ENCODE measurements at regions not wholly inside any gene's neighbourhood (a gene's known extent, or its start where the extent isn't known, plus 50 kb on each side); places are given as distances from the start of the nearest gene placed in this dataset.

DNA sequence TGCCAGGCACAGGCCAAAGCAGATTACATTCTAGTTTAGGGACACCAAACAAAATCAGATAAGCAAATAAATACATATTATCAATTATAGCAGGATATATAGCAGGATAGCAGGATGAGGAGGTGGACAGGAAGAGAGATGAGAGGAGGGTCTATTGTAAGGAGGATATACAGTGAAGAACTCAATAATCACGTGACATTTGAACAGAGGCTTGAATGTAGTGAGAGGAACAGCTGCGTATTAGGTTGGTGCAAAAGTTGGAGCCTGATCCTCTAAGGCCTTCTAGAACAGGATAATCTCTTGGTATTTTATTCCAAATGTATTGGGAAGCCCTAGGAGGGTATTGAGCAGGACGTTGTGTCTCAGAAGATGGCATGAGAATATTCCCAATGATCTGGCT lies 136.7 kb downstream of the CYLD start:
- H3K36me3 ChIP-seq (ENCODE audit: control insufficient read depth in 2 of 2, insufficient read depth in 2 of 2, low read length in 1 of 2): no peaks in the 10 kb centered on the region
- H3K27me3 ChIP-seq (ENCODE audit: control insufficient read depth in 2 of 2, insufficient read depth in 1 of 2, low read length in 1 of 2): peaks cover 0 to 3% of the 10 kb centered on the region in 2 donors
- DNase-seq (ENCODE audit: low read depth in 6 of 9, low spot score in 9 of 9): no peak
- H3K9me3 ChIP-seq (ENCODE audit: control insufficient read depth in 2 of 2, insufficient read depth in 1 of 2, low read length in 1 of 2): no peaks in the 10 kb centered on the region
- WGBS: 93% methylated on average over 3 of the region's 3 CpGs
- H3K4me1 ChIP-seq (ENCODE audit: control insufficient read depth in 2 of 2, insufficient read depth in 2 of 2, low read length in 2 of 2): no peaks in the 10 kb centered on the region
- H3K27ac ChIP-seq (ENCODE audit: low read depth in 1 of 2, low read length in 1 of 2): no peak overlapping the region
- H3K4me3 ChIP-seq (ENCODE audit: low read length in 2 of 2): no peak overlapping the region

DNA sequence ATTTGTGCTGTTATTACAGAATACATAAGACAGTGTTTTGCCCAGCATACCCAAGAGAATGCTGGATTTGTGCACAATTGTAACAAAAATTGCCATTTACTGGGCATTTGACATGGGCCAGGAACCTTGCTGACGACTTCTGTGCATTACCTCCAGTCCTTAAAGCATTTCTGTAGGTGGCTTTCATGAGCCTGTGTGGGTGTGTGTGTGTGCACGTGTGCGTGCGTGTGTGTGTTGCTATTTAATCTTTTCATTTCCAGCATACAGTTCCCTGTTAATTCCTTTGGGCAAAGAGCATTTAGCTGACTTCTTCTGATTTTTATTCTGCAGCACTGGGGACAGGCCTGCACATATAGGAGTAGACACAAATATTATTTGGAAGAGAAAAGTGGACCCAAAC lies 134.4 kb downstream of the CYLD start:
- H3K27me3 ChIP-seq (ENCODE audit: control insufficient read depth in 2 of 2, insufficient read depth in 1 of 2, low read length in 1 of 2): peaks cover 0 to 3% of the 10 kb centered on the region in 2 donors
- no peaks in the 10 kb centered on the region for H3K4me1 ChIP-seq (ENCODE audit: control insufficient read depth in 2 of 2, insufficient read depth in 2 of 2, low read length in 2 of 2)
- no peak for DNase-seq (ENCODE audit: low read depth in 6 of 9, low spot score in 9 of 9)
- no peak overlapping the region for H3K27ac ChIP-seq (ENCODE audit: low read depth in 1 of 2, low read length in 1 of 2)
- H3K9me3 ChIP-seq (ENCODE audit: control insufficient read depth in 2 of 2, insufficient read depth in 1 of 2, low read length in 1 of 2): no peaks in the 10 kb centered on the region
- H3K36me3 ChIP-seq (ENCODE audit: control insufficient read depth in 2 of 2, insufficient read depth in 2 of 2, low read length in 1 of 2): no peaks in the 10 kb centered on the region
- H3K4me3 ChIP-seq (ENCODE audit: low read length in 2 of 2): no peak overlapping the region
- 91% methylated on average over 4 of the region's 4 CpGs for WGBS

DNA sequence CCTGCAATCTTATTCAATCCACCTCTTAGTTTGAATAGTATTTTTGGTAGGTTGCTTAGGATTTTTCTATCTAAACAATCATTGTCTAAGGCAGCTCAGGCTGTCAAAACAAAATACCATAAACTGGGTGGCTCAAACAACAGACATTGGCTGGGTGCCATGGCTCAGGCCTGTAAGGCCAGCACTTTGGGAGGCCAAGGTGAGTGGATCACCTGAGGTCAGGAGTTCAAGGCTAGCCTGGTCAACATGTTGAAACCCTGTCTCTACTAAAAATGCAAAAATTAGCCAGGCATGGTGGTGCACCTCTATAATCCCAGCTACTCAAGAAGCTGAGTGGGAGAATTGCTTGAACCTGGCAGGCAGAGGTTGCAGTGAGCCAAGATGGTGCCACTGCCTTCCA lies 126.7 kb downstream of the CYLD start:
- Histone ChIP-seq H3K4me1 (ENCODE audit: control insufficient read depth in 2 of 2, insufficient read depth in 2 of 2, low read length in 2 of 2) (no peaks in the 10 kb centered on the region), H3K27me3 (ENCODE audit: control insufficient read depth in 2 of 2, insufficient read depth in 1 of 2, low read length in 1 of 2) (no peaks in the 10 kb centered on the region), H3K9me3 (ENCODE audit: control insufficient read depth in 2 of 2, insufficient read depth in 1 of 2, low read length in 1 of 2) (no peaks in the 10 kb centered on the region), H3K4me3 (ENCODE audit: low read length in 2 of 2) (no peak overlapping the region), H3K27ac (ENCODE audit: low read depth in 1 of 2, low read length in 1 of 2) (no peak overlapping the region), H3K36me3 (ENCODE audit: control insufficient read depth in 2 of 2, insufficient read depth in 2 of 2, low read length in 1 of 2) (no peaks in the 10 kb centered on the region)
- DNase-seq (ENCODE audit: low read depth in 6 of 9, low spot score in 9 of 9): no peak

DNA sequence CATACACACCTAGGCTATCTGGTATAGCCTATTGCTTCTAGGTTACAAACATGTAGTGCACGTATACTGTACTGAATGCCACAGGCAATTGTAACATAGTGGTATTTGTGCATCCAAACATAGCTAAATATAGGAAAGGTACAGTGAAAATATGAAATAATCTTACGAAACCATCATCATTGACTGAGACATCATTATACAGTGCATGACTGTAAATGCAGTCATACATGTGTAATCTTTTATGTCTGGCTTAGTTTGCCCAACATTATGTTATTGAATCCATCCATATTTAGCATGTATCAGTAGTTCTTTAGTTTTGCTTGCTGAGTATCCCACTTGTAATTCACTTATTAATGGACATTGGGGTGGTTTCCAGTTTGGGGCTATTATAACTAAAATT lies 124.9 kb downstream of the CYLD start:
- H3K4me3 ChIP-seq (ENCODE audit: low read length in 2 of 2): no peak overlapping the region
- H3K27me3 ChIP-seq (ENCODE audit: control insufficient read depth in 2 of 2, insufficient read depth in 1 of 2, low read length in 1 of 2): no peaks in the 10 kb centered on the region
- no peak for DNase-seq (ENCODE audit: low read depth in 6 of 9, low spot score in 9 of 9)
- H3K4me1 ChIP-seq (ENCODE audit: control insufficient read depth in 2 of 2, insufficient read depth in 2 of 2, low read length in 2 of 2): no peaks in the 10 kb centered on the region
- no peak overlapping the region for H3K27ac ChIP-seq (ENCODE audit: low read depth in 1 of 2, low read length in 1 of 2)
- no peaks in the 10 kb centered on the region for H3K36me3 ChIP-seq (ENCODE audit: control insufficient read depth in 2 of 2, insufficient read depth in 2 of 2, low read length in 1 of 2)
- no peaks in the 10 kb centered on the region for H3K9me3 ChIP-seq (ENCODE audit: control insufficient read depth in 2 of 2, insufficient read depth in 1 of 2, low read length in 1 of 2)
- WGBS: 95% methylated on average over 2 of the region's 2 CpGs

DNA sequence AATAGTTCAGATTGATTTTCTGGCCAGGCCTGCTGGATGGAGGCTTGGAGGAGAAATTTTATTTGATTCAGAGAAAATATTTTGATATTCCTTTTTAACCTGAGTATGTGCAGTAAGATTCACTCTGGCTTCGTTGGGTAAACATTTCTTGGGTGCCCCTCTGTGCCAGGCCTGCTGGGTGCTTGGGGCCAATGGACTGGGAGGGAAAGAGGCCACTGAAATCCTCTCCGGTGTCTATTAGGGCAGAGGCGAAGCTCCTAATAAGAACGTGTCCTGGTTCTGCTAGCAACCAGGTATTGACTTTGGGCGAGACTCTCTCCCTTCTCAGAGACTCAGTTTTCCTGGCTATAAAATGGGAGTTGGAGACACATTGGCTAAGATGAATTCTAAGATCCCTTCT lies 122.5 kb downstream of the CYLD start:
- WGBS: 89% methylated on average over 5 of the region's 5 CpGs
- Histone ChIP-seq H3K4me3 (ENCODE audit: low read length in 2 of 2) (no peak overlapping the region), H3K27ac (ENCODE audit: low read depth in 1 of 2, low read length in 1 of 2) (no peak overlapping the region), H3K36me3 (ENCODE audit: control insufficient read depth in 2 of 2, insufficient read depth in 2 of 2, low read length in 1 of 2) (no peaks in the 10 kb centered on the region), H3K9me3 (ENCODE audit: control insufficient read depth in 2 of 2, insufficient read depth in 1 of 2, low read length in 1 of 2) (no peaks in the 10 kb centered on the region), H3K4me1 (ENCODE audit: control insufficient read depth in 2 of 2, insufficient read depth in 2 of 2, low read length in 2 of 2) (no peaks in the 10 kb centered on the region), H3K27me3 (ENCODE audit: control insufficient read depth in 2 of 2, insufficient read depth in 1 of 2, low read length in 1 of 2) (no peaks in the 10 kb centered on the region)
- no peak for DNase-seq (ENCODE audit: low read depth in 6 of 9, low spot score in 9 of 9)

DNA sequence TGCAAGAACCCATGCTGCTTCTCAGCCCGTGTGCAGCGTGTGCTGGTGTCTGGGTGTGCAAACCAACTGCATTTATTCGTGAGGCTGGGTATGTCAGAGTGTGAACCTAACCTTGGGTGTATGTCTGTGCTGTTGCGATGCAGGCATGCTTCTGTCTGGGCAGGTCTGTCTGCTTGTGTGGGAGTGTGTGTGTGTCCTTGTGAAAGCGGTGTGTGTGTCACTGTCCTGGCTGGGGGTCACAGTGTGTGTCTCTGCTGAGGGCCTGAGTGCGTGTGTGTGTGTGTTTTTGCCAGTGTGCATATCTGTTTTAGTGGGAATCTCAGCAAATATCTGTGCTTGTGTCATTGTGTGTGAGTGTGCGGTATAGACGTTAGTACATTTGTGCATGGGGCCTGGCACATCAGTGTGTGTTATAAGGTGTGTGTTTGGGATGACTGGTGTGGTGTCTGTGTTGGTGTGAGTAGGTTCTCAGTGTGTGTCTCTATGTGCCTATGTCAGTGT lies 121.8 kb downstream of the CYLD start:
- no peak for DNase-seq (ENCODE audit: low read depth in 6 of 9, low spot score in 9 of 9)
- no peak overlapping the region for H3K27ac ChIP-seq (ENCODE audit: low read depth in 1 of 2, low read length in 1 of 2)
- no peaks in the 10 kb centered on the region for H3K4me1 ChIP-seq (ENCODE audit: control insufficient read depth in 2 of 2, insufficient read depth in 2 of 2, low read length in 2 of 2)
- no peaks in the 10 kb centered on the region for H3K9me3 ChIP-seq (ENCODE audit: control insufficient read depth in 2 of 2, insufficient read depth in 1 of 2, low read length in 1 of 2)
- H3K27me3 ChIP-seq (ENCODE audit: control insufficient read depth in 2 of 2, insufficient read depth in 1 of 2, low read length in 1 of 2): no peaks in the 10 kb centered on the region
- H3K4me3 ChIP-seq (ENCODE audit: low read length in 2 of 2): no peak overlapping the region
- WGBS: 95% methylated on average over 8 of the region's 8 CpGs
- H3K36me3 ChIP-seq (ENCODE audit: control insufficient read depth in 2 of 2, insufficient read depth in 2 of 2, low read length in 1 of 2): no peaks in the 10 kb centered on the region

DNA sequence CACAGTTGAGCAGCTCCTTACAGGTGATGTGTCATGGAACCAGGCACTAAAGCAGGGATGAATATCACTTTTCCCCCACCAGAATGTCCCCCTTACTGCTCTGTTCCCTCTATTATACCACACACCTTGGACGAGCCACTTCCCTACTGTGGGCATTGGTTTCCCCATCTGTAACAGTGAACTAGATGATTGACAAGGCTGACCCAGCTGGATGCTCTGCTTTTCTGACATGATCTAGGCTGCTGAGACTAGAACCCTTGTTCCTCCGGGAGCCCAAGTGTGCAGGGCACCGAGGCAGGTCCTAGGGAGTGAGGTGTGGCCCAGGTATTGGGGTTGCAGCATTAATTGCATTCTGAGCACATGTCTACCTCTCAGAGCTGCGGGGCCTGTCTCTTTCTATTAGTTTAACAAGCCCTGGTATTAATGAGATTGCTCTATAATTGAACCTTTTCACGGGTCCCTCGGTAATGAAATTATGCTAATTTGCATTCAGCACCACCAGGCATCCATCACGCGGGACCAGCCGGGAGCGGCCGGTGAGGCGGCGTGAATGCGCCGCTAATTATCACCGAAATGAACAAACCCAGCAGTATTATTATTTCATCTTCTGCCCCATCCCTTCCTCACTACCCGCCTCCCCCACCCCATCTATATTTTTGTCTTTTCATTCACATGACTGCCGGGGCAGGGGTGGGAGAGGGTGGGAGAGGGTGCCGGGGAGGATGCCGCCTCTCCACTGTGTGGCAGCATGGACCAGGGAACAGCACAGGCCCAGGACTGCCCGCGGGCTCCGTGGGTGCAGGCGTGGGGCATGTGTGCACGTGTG lies 121.1 kb downstream of the CYLD start:
- Histone ChIP-seq H3K4me1 (ENCODE audit: control insufficient read depth in 2 of 2, insufficient read depth in 2 of 2, low read length in 2 of 2) (no peaks in the 10 kb centered on the region), H3K27ac (ENCODE audit: low read depth in 1 of 2, low read length in 1 of 2) (no peak overlapping the region), H3K4me3 (ENCODE audit: low read length in 2 of 2) (no peak overlapping the region), H3K36me3 (ENCODE audit: control insufficient read depth in 2 of 2, insufficient read depth in 2 of 2, low read length in 1 of 2) (no peaks in the 10 kb centered on the region), H3K9me3 (ENCODE audit: control insufficient read depth in 2 of 2, insufficient read depth in 1 of 2, low read length in 1 of 2) (no peaks in the 10 kb centered on the region), H3K27me3 (ENCODE audit: control insufficient read depth in 2 of 2, insufficient read depth in 1 of 2, low read length in 1 of 2) (no peaks in the 10 kb centered on the region)
- 91% methylated on average over 25 of the region's 25 CpGs for WGBS
- no peak for DNase-seq (ENCODE audit: low read depth in 6 of 9, low spot score in 9 of 9)

DNA sequence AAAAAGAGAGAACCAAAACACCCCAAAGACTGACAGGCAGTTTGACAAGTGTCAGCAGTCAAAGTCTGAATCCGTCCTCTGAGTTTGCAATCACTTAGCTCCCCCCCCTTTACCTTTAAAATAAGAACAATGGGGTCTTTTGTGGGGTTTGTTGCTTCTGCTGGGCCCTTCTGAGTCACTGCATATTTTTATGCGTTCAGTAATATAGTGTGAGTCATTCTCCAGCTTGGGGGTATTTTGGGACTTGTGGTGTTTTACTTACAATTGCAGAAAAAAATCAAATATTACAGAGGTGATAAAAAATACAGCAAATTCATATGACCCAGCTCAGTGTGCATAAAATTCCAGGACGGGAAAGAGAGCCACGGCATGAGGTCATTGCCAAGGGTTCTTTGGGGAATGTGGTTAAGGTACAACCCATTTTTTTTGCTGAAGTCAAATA lies 120.1 kb downstream of the CYLD start:
- H3K9me3 ChIP-seq (ENCODE audit: control insufficient read depth in 2 of 2, insufficient read depth in 1 of 2, low read length in 1 of 2): no peaks in the 10 kb centered on the region
- H3K4me1 ChIP-seq (ENCODE audit: control insufficient read depth in 2 of 2, insufficient read depth in 2 of 2, low read length in 2 of 2): no peaks in the 10 kb centered on the region
- H3K27me3 ChIP-seq (ENCODE audit: control insufficient read depth in 2 of 2, insufficient read depth in 1 of 2, low read length in 1 of 2): no peaks in the 10 kb centered on the region
- H3K4me3 ChIP-seq (ENCODE audit: low read length in 2 of 2): no peak overlapping the region
- H3K36me3 ChIP-seq (ENCODE audit: control insufficient read depth in 2 of 2, insufficient read depth in 2 of 2, low read length in 1 of 2): no peaks in the 10 kb centered on the region
- no peak for DNase-seq (ENCODE audit: low read depth in 6 of 9, low spot score in 9 of 9)
- H3K27ac ChIP-seq (ENCODE audit: low read depth in 1 of 2, low read length in 1 of 2): no peak overlapping the region
- WGBS: 77% methylated on average over 4 of the region's 4 CpGs

DNA sequence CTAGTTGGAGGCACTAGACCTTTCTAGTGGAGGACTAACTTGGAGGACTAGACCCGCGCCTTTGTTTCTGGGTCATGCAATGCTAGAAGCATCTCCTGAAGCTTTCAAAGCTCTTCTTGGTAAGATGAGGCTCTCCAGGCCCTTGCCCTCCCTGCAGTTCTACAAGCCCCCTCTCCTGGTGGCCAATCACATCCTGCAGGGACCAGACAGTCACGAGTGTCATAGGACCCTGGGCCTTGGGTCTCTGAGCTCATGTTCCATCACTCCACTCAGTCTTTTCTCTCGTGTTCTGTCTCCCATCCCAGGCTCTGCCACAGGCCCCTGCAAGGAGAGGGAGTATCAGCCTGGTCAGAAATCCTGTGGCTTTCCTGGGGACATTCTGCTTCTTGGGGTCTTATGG lies 119.6 kb downstream of the CYLD start:
- H3K4me3 ChIP-seq (ENCODE audit: low read length in 2 of 2): no peak overlapping the region
- H3K9me3 ChIP-seq (ENCODE audit: control insufficient read depth in 2 of 2, insufficient read depth in 1 of 2, low read length in 1 of 2): no peaks in the 10 kb centered on the region
- H3K27ac ChIP-seq (ENCODE audit: low read depth in 1 of 2, low read length in 1 of 2): no peak overlapping the region
- WGBS: 95% methylated on average over 4 of the region's 4 CpGs
- H3K27me3 ChIP-seq (ENCODE audit: control insufficient read depth in 2 of 2, insufficient read depth in 1 of 2, low read length in 1 of 2): no peaks in the 10 kb centered on the region
- no peaks in the 10 kb centered on the region for H3K36me3 ChIP-seq (ENCODE audit: control insufficient read depth in 2 of 2, insufficient read depth in 2 of 2, low read length in 1 of 2)
- DNase-seq (ENCODE audit: low read depth in 6 of 9, low spot score in 9 of 9): no peak
- no peaks in the 10 kb centered on the region for H3K4me1 ChIP-seq (ENCODE audit: control insufficient read depth in 2 of 2, insufficient read depth in 2 of 2, low read length in 2 of 2)
